HEK293 (cell line): ENCODE measurements at regions not wholly inside any gene's neighbourhood (a gene's known extent, or its start where the extent isn't known, plus 50 kb on each side); places are given as distances from the start of the nearest gene placed in this dataset.

ENCODE experiments used
- ZNF341 ChIP-seq: fragments of 450-650 bp; formaldehyde crosslinking; IDR thresholded peaks from 2 replicates; pipeline ENCODE4; 2016; ENCODE audit warnings: low read depth, missing biosample characterization, missing genetic modification characterization
- ZNF350 ChIP-seq: fragments of 450-650 bp; formaldehyde crosslinking; IDR thresholded peaks from 2 replicates; pipeline ENCODE4 v1.5.0; 2017; ENCODE audit warnings: missing biosample characterization, mild to moderate bottlenecking, missing genetic modification characterization
- ZNF571 ChIP-seq: fragments of 450-650 bp; formaldehyde crosslinking; IDR thresholded peaks from 2 replicates; pipeline ENCODE4 v1.5.0; 2017; ENCODE audit warnings: missing biosample characterization, missing genetic modification characterization
- ZNF610 ChIP-seq: fragments of 450-650 bp; formaldehyde crosslinking; IDR thresholded peaks from 2 replicates; pipeline ENCODE4 v1.5.1; 2016; ENCODE audit warnings: missing biosample characterization, missing genetic modification characterization, borderline replicate concordance
- ZNF776 ChIP-seq: fragments of 450-650 bp; formaldehyde crosslinking; IDR thresholded peaks from 2 replicates; pipeline ENCODE4 v1.5.0; 2017; ENCODE audit warnings: missing biosample characterization, missing genetic modification characterization, borderline replicate concordance
- TF ChIP-seq, protein P1 (sequence below): fragments of 450-650 bp; formaldehyde crosslinking; IDR thresholded peaks from 2 replicates; pipeline ENCODE4 v1.5.1; 2016; ENCODE audit warnings: missing biosample characterization, missing genetic modification characterization
- TF ChIP-seq, protein P2 (sequence below): fragments of 450-650 bp; formaldehyde crosslinking; IDR thresholded peaks from 2 replicates; pipeline ENCODE4 v1.5.1; 2017; ENCODE audit warnings: missing biosample characterization, missing genetic modification characterization
- TF ChIP-seq, protein P3 (sequence below): fragments of 450-650 bp; formaldehyde crosslinking; IDR thresholded peaks from 2 replicates; pipeline ENCODE4 v1.5.1; 2016; ENCODE audit warnings: missing biosample characterization, missing genetic modification characterization
- TF ChIP-seq, protein P4 (sequence below): fragments of 450-650 bp; formaldehyde crosslinking; IDR thresholded peaks from 2 replicates; pipeline ENCODE4 v1.5.1; 2016; ENCODE audit warnings: missing biosample characterization, missing genetic modification characterization

DNA sequence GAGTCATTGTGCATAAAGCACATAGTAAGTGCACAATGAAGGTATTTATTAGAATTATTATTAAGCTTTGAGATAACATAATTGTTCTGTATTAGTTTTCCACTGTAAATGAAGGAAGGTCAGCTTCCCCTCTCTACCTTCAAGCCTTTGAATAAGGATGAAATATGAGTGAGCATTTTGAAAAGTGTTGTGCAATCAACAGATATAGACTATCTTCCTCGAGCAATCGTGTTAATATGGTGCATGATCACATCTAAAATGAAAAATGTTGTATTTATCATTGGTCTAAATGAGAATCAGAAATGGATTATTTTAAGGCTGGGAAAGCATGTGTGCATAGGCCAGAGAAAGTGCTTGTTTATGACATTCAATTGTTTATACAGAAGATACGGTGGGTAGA is 1474.6 kb upstream of the TENM3 start:
- TF ChIP-seq, protein P1, sequence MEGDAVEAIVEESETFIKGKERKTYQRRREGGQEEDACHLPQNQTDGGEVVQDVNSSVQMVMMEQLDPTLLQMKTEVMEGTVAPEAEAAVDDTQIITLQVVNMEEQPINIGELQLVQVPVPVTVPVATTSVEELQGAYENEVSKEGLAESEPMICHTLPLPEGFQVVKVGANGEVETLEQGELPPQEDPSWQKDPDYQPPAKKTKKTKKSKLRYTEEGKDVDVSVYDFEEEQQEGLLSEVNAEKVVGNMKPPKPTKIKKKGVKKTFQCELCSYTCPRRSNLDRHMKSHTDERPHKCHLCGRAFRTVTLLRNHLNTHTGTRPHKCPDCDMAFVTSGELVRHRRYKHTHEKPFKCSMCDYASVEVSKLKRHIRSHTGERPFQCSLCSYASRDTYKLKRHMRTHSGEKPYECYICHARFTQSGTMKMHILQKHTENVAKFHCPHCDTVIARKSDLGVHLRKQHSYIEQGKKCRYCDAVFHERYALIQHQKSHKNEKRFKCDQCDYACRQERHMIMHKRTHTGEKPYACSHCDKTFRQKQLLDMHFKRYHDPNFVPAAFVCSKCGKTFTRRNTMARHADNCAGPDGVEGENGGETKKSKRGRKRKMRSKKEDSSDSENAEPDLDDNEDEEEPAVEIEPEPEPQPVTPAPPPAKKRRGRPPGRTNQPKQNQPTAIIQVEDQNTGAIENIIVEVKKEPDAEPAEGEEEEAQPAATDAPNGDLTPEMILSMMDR (tag by site-specific recombination): no peak
- TF ChIP-seq, protein P2, sequence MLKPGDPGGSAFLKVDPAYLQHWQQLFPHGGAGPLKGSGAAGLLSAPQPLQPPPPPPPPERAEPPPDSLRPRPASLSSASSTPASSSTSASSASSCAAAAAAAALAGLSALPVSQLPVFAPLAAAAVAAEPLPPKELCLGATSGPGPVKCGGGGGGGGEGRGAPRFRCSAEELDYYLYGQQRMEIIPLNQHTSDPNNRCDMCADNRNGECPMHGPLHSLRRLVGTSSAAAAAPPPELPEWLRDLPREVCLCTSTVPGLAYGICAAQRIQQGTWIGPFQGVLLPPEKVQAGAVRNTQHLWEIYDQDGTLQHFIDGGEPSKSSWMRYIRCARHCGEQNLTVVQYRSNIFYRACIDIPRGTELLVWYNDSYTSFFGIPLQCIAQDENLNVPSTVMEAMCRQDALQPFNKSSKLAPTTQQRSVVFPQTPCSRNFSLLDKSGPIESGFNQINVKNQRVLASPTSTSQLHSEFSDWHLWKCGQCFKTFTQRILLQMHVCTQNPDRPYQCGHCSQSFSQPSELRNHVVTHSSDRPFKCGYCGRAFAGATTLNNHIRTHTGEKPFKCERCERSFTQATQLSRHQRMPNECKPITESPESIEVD (tag by site-specific recombination): no peak
- no peak for TF ChIP-seq ZNF350 (tag by site-specific recombination)
- TF ChIP-seq ZNF776 (tag by site-specific recombination): no peak
- no peak for TF ChIP-seq ZNF341
- TF ChIP-seq ZNF610: no peak
- TF ChIP-seq, protein P3, sequence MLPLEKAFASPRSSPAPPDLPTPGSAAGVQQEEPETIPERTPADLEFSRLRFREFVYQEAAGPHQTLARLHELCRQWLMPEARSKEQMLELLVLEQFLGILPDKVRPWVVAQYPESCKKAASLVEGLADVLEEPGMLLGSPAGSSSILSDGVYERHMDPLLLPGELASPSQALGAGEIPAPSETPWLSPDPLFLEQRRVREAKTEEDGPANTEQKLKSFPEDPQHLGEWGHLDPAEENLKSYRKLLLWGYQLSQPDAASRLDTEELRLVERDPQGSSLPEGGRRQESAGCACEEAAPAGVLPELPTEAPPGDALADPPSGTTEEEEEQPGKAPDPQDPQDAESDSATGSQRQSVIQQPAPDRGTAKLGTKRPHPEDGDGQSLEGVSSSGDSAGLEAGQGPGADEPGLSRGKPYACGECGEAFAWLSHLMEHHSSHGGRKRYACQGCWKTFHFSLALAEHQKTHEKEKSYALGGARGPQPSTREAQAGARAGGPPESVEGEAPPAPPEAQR (tag by site-specific recombination): no peak
- TF ChIP-seq ZNF571 (tag by site-specific recombination): no peak
- TF ChIP-seq, protein P4, sequence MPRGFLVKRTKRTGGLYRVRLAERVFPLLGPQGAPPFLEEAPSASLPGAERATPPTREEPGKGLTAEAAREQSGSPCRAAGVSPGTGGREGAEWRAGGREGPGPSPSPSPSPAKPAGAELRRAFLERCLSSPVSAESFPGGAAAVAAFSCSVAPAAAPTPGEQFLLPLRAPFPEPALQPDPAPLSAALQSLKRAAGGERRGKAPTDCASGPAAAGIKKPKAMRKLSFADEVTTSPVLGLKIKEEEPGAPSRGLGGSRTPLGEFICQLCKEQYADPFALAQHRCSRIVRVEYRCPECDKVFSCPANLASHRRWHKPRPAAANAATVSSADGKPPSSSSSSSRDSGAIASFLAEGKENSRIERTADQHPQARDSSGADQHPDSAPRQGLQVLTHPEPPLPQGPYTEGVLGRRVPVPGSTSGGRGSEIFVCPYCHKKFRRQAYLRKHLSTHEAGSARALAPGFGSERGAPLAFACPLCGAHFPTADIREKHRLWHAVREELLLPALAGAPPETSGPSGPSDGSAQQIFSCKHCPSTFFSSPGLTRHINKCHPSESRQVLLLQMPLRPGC (tag by site-specific recombination): no peak
